ENCODE measurements at regions not wholly inside any gene's neighbourhood (a gene's known extent, or its start where the extent isn't known, plus 50 kb on each side); places are given as distances from the start of the nearest gene placed in this dataset.

GRCh38 chr12:90871726-90872096, 83.3 kb downstream of the CCER1 start:
- Histone ChIP-seq H3K4me3 (ENCODE audit: low read length) (no peak overlapping the region), H3K27me3 (ENCODE audit: control insufficient read depth in 2 of 2, insufficient read depth in 2 of 2, low read length in 2 of 2) (no peaks in the 10 kb centered on the region), H3K36me3 (ENCODE audit: control insufficient read depth in 2 of 3, insufficient read depth in 3 of 3, low read length in 3 of 3) (no peaks in the 10 kb centered on the region), H3K9me3 (ENCODE audit: control insufficient read depth in 2 of 3, low read length in 3 of 3) (no peaks in the 10 kb centered on the region), H3K4me1 (ENCODE audit: control insufficient read depth in 2 of 2, insufficient read depth in 2 of 2, low read length in 2 of 2) (no peaks in the 10 kb centered on the region), H3K27ac (ENCODE audit: low read depth, low read length) (no peak overlapping the region)
- no peaks in the 10 kb centered on the region for H3K36me3 Mint-ChIP-seq
- peaks cover 0 to 3% (median 0%) of the 10 kb centered on the region in 5 donors for H3K27me3 Mint-ChIP-seq
- no peak overlapping the region for H3K27ac Mint-ChIP-seq
- no peaks in the 10 kb centered on the region for H3K4me1 Mint-ChIP-seq
- ChIA-PET POLR2A (no interaction called here), CTCF (no interaction called here)
- peaks cover 0 to 7% (median 0%) of the 10 kb centered on the region in 11 donors for H3K9me3 Mint-ChIP-seq
- intact Hi-C loops (cut with micrococcal nuclease): no loop called here
- DNase-seq (no peak), ATAC-seq (no peak)
- no peak overlapping the region for H3K4me3 Mint-ChIP-seq

DNA sequence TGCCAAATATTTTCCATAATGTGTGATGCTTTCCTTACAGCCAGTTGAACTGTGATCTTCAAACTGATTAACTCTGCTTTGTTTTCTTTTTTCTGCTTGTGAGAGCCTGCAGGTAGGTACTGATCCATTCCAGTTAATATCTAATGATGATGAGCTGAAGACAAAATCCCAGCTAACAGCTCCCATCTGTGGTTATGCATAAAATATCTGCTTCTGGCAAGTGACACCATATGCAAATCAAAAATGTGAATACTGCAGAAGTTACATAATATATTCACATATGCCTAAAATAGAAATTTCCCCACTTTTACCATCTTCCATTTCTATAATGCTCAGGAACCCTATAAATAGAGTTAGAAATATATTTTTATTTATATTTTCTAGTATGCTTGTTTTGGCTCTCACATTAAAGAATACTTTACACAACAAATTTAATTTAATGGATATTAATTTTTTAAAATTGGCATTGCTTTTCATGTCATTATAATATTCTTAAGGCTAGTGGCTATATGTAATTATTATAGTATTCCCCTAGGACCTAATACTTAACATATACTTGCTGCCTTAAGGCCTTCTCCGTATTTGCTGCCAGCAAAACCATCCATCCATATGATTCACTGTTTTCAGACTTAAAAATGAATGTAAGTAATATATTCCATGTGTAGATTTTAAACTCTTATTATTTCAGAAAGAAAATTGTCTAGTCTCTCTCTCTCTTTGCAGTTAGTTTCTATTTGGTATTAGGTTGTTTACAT, 83.8 kb downstream of the CCER1 start:
- Mint-ChIP-seq H3K4me1 (no peaks in the 10 kb centered on the region), H3K27ac (no peak overlapping the region), H3K9me3 (peaks cover 0 to 7% (median 0%) of the 10 kb centered on the region in 11 donors), H3K36me3 (no peaks in the 10 kb centered on the region), H3K27me3 (peaks cover 0 to 3% (median 0%) of the 10 kb centered on the region in 5 donors), H3K4me3 (no peak overlapping the region)
- no peaks in the 10 kb centered on the region for H3K27me3 ChIP-seq (ENCODE audit: control insufficient read depth in 2 of 2, insufficient read depth in 2 of 2, low read length in 2 of 2)
- no peak overlapping the region for H3K27ac ChIP-seq (ENCODE audit: low read depth, low read length)
- ChIA-PET POLR2A (no interaction called here), CTCF (no interaction called here)
- no peaks in the 10 kb centered on the region for H3K36me3 ChIP-seq (ENCODE audit: control insufficient read depth in 2 of 3, insufficient read depth in 3 of 3, low read length in 3 of 3)
- no peaks in the 10 kb centered on the region for H3K4me1 ChIP-seq (ENCODE audit: control insufficient read depth in 2 of 2, insufficient read depth in 2 of 2, low read length in 2 of 2)
- H3K9me3 ChIP-seq (ENCODE audit: control insufficient read depth in 2 of 3, low read length in 3 of 3): no peaks in the 10 kb centered on the region
- ATAC-seq (no peak), DNase-seq (no peak)
- no peak overlapping the region for H3K4me3 ChIP-seq (ENCODE audit: low read length)
- intact Hi-C loops (cut with micrococcal nuclease): no loop called here

DNA sequence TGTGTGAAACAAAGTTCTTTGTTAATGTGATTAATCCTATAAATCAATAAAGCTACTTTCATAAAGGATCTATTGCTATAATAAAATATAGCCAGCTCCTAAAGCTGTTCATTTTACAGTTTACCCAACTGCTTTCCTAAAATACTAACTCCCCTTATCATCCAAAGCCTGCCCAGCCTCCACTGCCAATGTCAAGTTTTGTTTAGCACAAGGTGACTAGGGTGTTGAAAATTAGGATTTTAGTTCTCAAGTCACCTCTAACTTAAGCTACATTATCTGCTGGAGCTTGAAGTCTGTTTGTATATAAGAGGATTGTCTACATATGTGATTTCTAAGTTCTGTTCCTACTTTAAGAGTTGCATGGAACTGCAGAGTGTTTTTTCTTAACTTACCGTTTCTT, 86.3 kb downstream of the CCER1 start:
- CTCF ChIA-PET: no interaction called here
- no peaks in the 10 kb centered on the region for H3K4me1 ChIP-seq (ENCODE audit: control insufficient read depth in 2 of 2, insufficient read depth in 2 of 2, low read length in 2 of 2)
- POLR2A ChIA-PET: no interaction called here
- H3K36me3 ChIP-seq (ENCODE audit: control insufficient read depth in 2 of 3, insufficient read depth in 3 of 3, low read length in 3 of 3): no peaks in the 10 kb centered on the region
- Mint-ChIP-seq H3K27ac (no peak overlapping the region), H3K27me3 (peaks cover 0 to 3% (median 0%) of the 10 kb centered on the region in 5 donors), H3K9me3 (peaks cover 0 to 3% (median 0%) of the 10 kb centered on the region in 11 donors), H3K4me3 (no peak overlapping the region), H3K4me1 (no peaks in the 10 kb centered on the region), H3K36me3 (no peaks in the 10 kb centered on the region)
- ATAC-seq: no peak
- no peak overlapping the region for H3K27ac ChIP-seq (ENCODE audit: low read depth, low read length)
- no peaks in the 10 kb centered on the region for H3K27me3 ChIP-seq (ENCODE audit: control insufficient read depth in 2 of 2, insufficient read depth in 2 of 2, low read length in 2 of 2)
- no peaks in the 10 kb centered on the region for H3K9me3 ChIP-seq (ENCODE audit: control insufficient read depth in 2 of 3, low read length in 3 of 3)
- DNase-seq: no peak
- intact Hi-C loops (cut with micrococcal nuclease): no loop called here
- H3K4me3 ChIP-seq (ENCODE audit: low read length): no peak overlapping the region

- Mint-ChIP-seq H3K4me3 (no peak overlapping the region), H3K4me1 (no peaks in the 10 kb centered on the region), H3K27ac (no peak overlapping the region), H3K27me3 (peaks cover 0 to 6% (median 4%) of the 10 kb centered on the region in 5 donors), H3K36me3 (no peaks in the 10 kb centered on the region), H3K9me3 (peaks cover 0 to 3% (median 0%) of the 10 kb centered on the region in 11 donors)
- CTCF ChIA-PET: no interaction called here
- Histone ChIP-seq H3K4me3 (ENCODE audit: low read length) (no peak overlapping the region), H3K27me3 (ENCODE audit: control insufficient read depth in 2 of 2, insufficient read depth in 2 of 2, low read length in 2 of 2) (no peaks in the 10 kb centered on the region), H3K27ac (ENCODE audit: low read depth, low read length) (no peak overlapping the region), H3K36me3 (ENCODE audit: control insufficient read depth in 2 of 3, insufficient read depth in 3 of 3, low read length in 3 of 3) (no peaks in the 10 kb centered on the region), H3K4me1 (ENCODE audit: control insufficient read depth in 2 of 2, insufficient read depth in 2 of 2, low read length in 2 of 2) (no peaks in the 10 kb centered on the region), H3K9me3 (ENCODE audit: control insufficient read depth in 2 of 3, low read length in 3 of 3) (no peaks in the 10 kb centered on the region)
- intact Hi-C loops (cut with micrococcal nuclease): no loop called here
- DNase-seq: no peak
- ATAC-seq: no peak
- POLR2A ChIA-PET: no interaction called here
Measured at GRCh38 chr12:90859591-90859990, 95.4 kb downstream of the CCER1 start.

- Mint-ChIP-seq H3K9me3 (peaks cover 0 to 3% (median 0%) of the 10 kb centered on the region in 11 donors), H3K27me3 (peaks cover 0 to 6% (median 4%) of the 10 kb centered on the region in 5 donors), H3K4me3 (no peak overlapping the region), H3K4me1 (no peaks in the 10 kb centered on the region), H3K27ac (no peak overlapping the region), H3K36me3 (no peaks in the 10 kb centered on the region)
- Histone ChIP-seq H3K27ac (ENCODE audit: low read depth, low read length) (no peak overlapping the region), H3K27me3 (ENCODE audit: control insufficient read depth in 2 of 2, insufficient read depth in 2 of 2, low read length in 2 of 2) (no peaks in the 10 kb centered on the region), H3K36me3 (ENCODE audit: control insufficient read depth in 2 of 3, insufficient read depth in 3 of 3, low read length in 3 of 3) (no peaks in the 10 kb centered on the region), H3K4me3 (ENCODE audit: low read length) (no peak overlapping the region), H3K4me1 (ENCODE audit: control insufficient read depth in 2 of 2, insufficient read depth in 2 of 2, low read length in 2 of 2) (no peaks in the 10 kb centered on the region), H3K9me3 (ENCODE audit: control insufficient read depth in 2 of 3, low read length in 3 of 3) (no peaks in the 10 kb centered on the region)
- CTCF ChIA-PET: no interaction called here
- ATAC-seq (no peak), DNase-seq (no peak)
- intact Hi-C loops (cut with micrococcal nuclease): no loop called here
- POLR2A ChIA-PET: no interaction called here
Measured at GRCh38 chr12:90858252-90858651, 96.7 kb downstream of the CCER1 start.

DNA sequence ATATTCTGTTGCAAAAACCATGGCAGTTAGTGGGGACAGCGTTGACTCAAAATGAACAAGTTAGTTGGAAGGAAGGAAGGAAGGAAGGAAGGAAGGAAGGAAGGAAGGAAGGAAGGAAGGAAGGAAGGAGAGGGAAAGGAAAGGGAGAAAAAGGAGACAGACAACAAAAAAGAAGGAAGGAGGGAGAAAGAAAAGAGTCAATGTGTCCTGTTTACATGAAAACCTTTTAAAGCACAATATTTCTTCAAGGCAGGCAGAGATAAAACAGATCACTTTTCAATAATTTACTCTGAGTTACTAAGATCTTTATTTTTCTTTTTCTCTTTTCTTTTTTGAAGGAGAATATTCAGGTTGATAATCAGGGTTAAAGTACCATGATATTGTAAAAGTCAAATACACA, 99.4 kb downstream of the CCER1 start:
- Histone ChIP-seq H3K4me3 (ENCODE audit: low read length) (no peak overlapping the region), H3K9me3 (ENCODE audit: control insufficient read depth in 2 of 3, low read length in 3 of 3) (no peaks in the 10 kb centered on the region), H3K36me3 (ENCODE audit: control insufficient read depth in 2 of 3, insufficient read depth in 3 of 3, low read length in 3 of 3) (no peaks in the 10 kb centered on the region), H3K4me1 (ENCODE audit: control insufficient read depth in 2 of 2, insufficient read depth in 2 of 2, low read length in 2 of 2) (no peaks in the 10 kb centered on the region), H3K27me3 (ENCODE audit: control insufficient read depth in 2 of 2, insufficient read depth in 2 of 2, low read length in 2 of 2) (no peaks in the 10 kb centered on the region), H3K27ac (ENCODE audit: low read depth, low read length) (no peak overlapping the region)
- no peak overlapping the region for H3K27ac Mint-ChIP-seq
- DNase-seq: no peak
- H3K36me3 Mint-ChIP-seq: no peaks in the 10 kb centered on the region
- ChIA-PET CTCF (no interaction called here), POLR2A (no interaction called here)
- no peak for ATAC-seq
- H3K4me3 Mint-ChIP-seq: no peak overlapping the region
- H3K9me3 Mint-ChIP-seq: no peaks in the 10 kb centered on the region
- H3K27me3 Mint-ChIP-seq: peaks cover 0 to 5% (median 0%) of the 10 kb centered on the region in 5 donors
- H3K4me1 Mint-ChIP-seq: no peaks in the 10 kb centered on the region
- intact Hi-C loops (cut with micrococcal nuclease): no loop called here

GRCh38 chr12:90854136-90854689, 100.8 kb downstream of the CCER1 start:
- ATAC-seq (no peak), DNase-seq (peak in 3 of 9 donors; percentile 3 to 19 (median 8))
- POLR2A ChIA-PET: no interaction called here
- Histone ChIP-seq H3K9me3 (ENCODE audit: control insufficient read depth in 2 of 3, low read length in 3 of 3) (no peaks in the 10 kb centered on the region), H3K4me3 (ENCODE audit: low read length) (no peak overlapping the region), H3K27me3 (ENCODE audit: control insufficient read depth in 2 of 2, insufficient read depth in 2 of 2, low read length in 2 of 2) (no peaks in the 10 kb centered on the region), H3K4me1 (ENCODE audit: control insufficient read depth in 2 of 2, insufficient read depth in 2 of 2, low read length in 2 of 2) (no peaks in the 10 kb centered on the region), H3K36me3 (ENCODE audit: control insufficient read depth in 2 of 3, insufficient read depth in 3 of 3, low read length in 3 of 3) (no peaks in the 10 kb centered on the region), H3K27ac (ENCODE audit: low read depth, low read length) (no peak overlapping the region)
- H3K36me3 Mint-ChIP-seq: no peaks in the 10 kb centered on the region
- H3K4me1 Mint-ChIP-seq: no peaks in the 10 kb centered on the region
- H3K4me3 Mint-ChIP-seq: no peak overlapping the region
- H3K9me3 Mint-ChIP-seq: no peaks in the 10 kb centered on the region
- intact Hi-C loops (cut with micrococcal nuclease): loop anchor here (1.0 to 5.0 kb wide), 3 partner anchors 1311 to 1832 kb away; no protein-coding TSS in a partner anchor
- CTCF ChIA-PET: interaction anchor here (0.6 to 0.8 kb wide), 4 partner anchors 91 to 1725 kb away, joined by 3 read pairs; no protein-coding TSS in a partner anchor
- peaks cover 0 to 5% (median 0%) of the 10 kb centered on the region in 5 donors for H3K27me3 Mint-ChIP-seq
- no peak overlapping the region for H3K27ac Mint-ChIP-seq

Measured in naive thymus-derived CD4-positive, alpha-beta T cell (primary cell).